Neural cell (in vitro differentiated cells): ENCODE measurements at regions not wholly inside any gene's neighbourhood (a gene's known extent, or its start where the extent isn't known, plus 50 kb on each side); places are given as distances from the start of the nearest gene placed in this dataset.

Experiments used
- H2AFZ ChIP-seq: fragments of 200-600, 300-800 bp; sonication (generic), shearing (Covaris generic); 2 replicates; pipeline ENCODE4 v1.6.0; 2014; ENCODE audit warnings: low read depth, mild to moderate bottlenecking, antibody characterized with exemption, low read length, moderate library complexity
- H3F3A ChIP-seq: fragments of 200-600 bp; shearing (Covaris generic); 2 replicates; pipeline ENCODE4 v1.6.1; 2016; ENCODE audit warnings: mild to moderate bottlenecking, moderate library complexity, mixed read lengths, antibody characterized with exemption, low read length; ENCODE audit not compliant: insufficient read depth, poor library complexity, severe bottlenecking
- H3K27ac ChIP-seq: fragments of 200-600, 300-800 bp; sonication (generic), shearing (Covaris generic); 2 replicates; pipeline ENCODE4 v1.5.1; 2014; ENCODE audit warnings: mild to moderate bottlenecking, low read length, moderate library complexity
- H3K27me3 ChIP-seq: fragments of 300-800, 200-600 bp; sonication (generic), shearing (Covaris generic); 2 replicates; pipeline ENCODE4 v1.6.0; 2014; ENCODE audit warnings: mild to moderate bottlenecking, low read depth, low read length, moderate library complexity; ENCODE audit not compliant: insufficient read depth
- H3K36me3 ChIP-seq: fragments of 300-800, 200-600 bp; sonication (generic), shearing (Covaris generic); 2 replicates; pipeline ENCODE4 v1.5.1; 2014; ENCODE audit warnings: mild to moderate bottlenecking, antibody characterized with exemption, low read length, moderate library complexity; ENCODE audit not compliant: insufficient read depth
- H3K4me2 ChIP-seq: fragments of 300-800, 200-600 bp; sonication (generic), shearing (Covaris generic); 2 replicates; pipeline ENCODE4 v1.6.0; 2014; ENCODE audit warnings: mild to moderate bottlenecking, low read length
- H3K4me3 ChIP-seq: fragments of 300-800, 200-600 bp; sonication (generic), shearing (Covaris generic); 2 replicates; pipeline ENCODE4 v1.5.1; 2014; ENCODE audit warnings: mild to moderate bottlenecking, low read length, moderate library complexity
- H3K79me2 ChIP-seq: fragments of 200-600 bp; shearing (Covaris generic); replicated peaks from 2 replicates; pipeline ENCODE4 v1.6.0; 2014; ENCODE audit warnings: mild to moderate bottlenecking, low read length, moderate library complexity; ENCODE audit not compliant: insufficient read depth
- H3K9ac ChIP-seq: fragments of 300-800, 200-600 bp; sonication (generic), shearing (Covaris generic); 2 replicates; pipeline ENCODE4 v1.6.1; 2016; ENCODE audit warnings: mild to moderate bottlenecking, low read length, mixed read lengths
- H3K9me2 ChIP-seq: fragments of 200-600 bp; shearing (Covaris generic); 2 replicates; pipeline ENCODE4 v1.6.1; 2016; ENCODE audit warnings: mild to moderate bottlenecking, low read length, mixed read lengths; ENCODE audit not compliant: insufficient read depth
- H3K9me3 ChIP-seq: fragments of 200-600, 300-800 bp; sonication (generic), shearing (Covaris generic); 2 replicates; pipeline ENCODE4 v1.6.1; 2016; ENCODE audit warnings: mild to moderate bottlenecking, mixed run types, low read length, moderate library complexity, mixed read lengths
- H4K20me1 ChIP-seq: fragments of 200-600 bp; shearing (Covaris generic); 2 replicates; pipeline ENCODE4 v1.6.1; 2016; ENCODE audit warnings: mild to moderate bottlenecking, mixed run types; ENCODE audit not compliant: insufficient read depth
- EP300 ChIP-seq: fragments of 450-650 bp; conservative IDR thresholded peaks from 2 replicates; pipeline ENCODE4 v1.6.1; 2014; ENCODE audit warnings: antibody characterized with exemption, mild to moderate bottlenecking, moderate library complexity; ENCODE audit not compliant: poor library complexity, severe bottlenecking
- EZH2 ChIP-seq: fragments of 200-600, 300-800 bp; shearing (Covaris generic), sonication (generic); IDR thresholded peaks from 2 replicates; pipeline ENCODE4 v1.6.1; 2014; ENCODE audit warnings: antibody characterized with exemption, low read length, borderline replicate concordance, mild to moderate bottlenecking; ENCODE audit not compliant: insufficient read depth, poor library complexity, severe bottlenecking
- MXI1 ChIP-seq: fragments of 450-650 bp; conservative IDR thresholded peaks from 2 replicates; pipeline ENCODE4 v1.6.1; 2014; ENCODE audit warnings: antibody characterized with exemption, mild to moderate bottlenecking; ENCODE audit not compliant: poor library complexity, severe bottlenecking
- POLR2AphosphoS5 ChIP-seq: IDR thresholded peaks from 2 replicates; pipeline ENCODE4 v1.6.1; 2012
- RAD21 ChIP-seq: fragments of 450-650 bp; conservative IDR thresholded peaks from 2 replicates; pipeline ENCODE4 v1.6.1; 2014; ENCODE audit warnings: antibody characterized with exemption, mild to moderate bottlenecking, moderate library complexity
- SMC3 ChIP-seq: fragments of 450-650 bp; conservative IDR thresholded peaks from 2 replicates; pipeline ENCODE4 v1.6.1; 2014; ENCODE audit warnings: antibody characterized with exemption, mild to moderate bottlenecking, moderate library complexity; ENCODE audit not compliant: poor library complexity
- TAF1 ChIP-seq: IDR thresholded peaks from 2 replicates; pipeline ENCODE4 v1.6.1; 2012; ENCODE audit warnings: low read depth
- TF ChIP-seq, protein P1 (sequence below): IDR thresholded peaks from 2 replicates; pipeline ENCODE4 v1.6.1; 2012; ENCODE audit warnings: borderline replicate concordance
- TF ChIP-seq, protein P2 (sequence below): fragments of 450-650 bp; IDR thresholded peaks from 2 replicates; pipeline ENCODE4 v1.5.1; 2014; ENCODE audit warnings: antibody characterized with exemption, mild to moderate bottlenecking, moderate library complexity; ENCODE audit not compliant: poor library complexity, severe bottlenecking

DNA sequence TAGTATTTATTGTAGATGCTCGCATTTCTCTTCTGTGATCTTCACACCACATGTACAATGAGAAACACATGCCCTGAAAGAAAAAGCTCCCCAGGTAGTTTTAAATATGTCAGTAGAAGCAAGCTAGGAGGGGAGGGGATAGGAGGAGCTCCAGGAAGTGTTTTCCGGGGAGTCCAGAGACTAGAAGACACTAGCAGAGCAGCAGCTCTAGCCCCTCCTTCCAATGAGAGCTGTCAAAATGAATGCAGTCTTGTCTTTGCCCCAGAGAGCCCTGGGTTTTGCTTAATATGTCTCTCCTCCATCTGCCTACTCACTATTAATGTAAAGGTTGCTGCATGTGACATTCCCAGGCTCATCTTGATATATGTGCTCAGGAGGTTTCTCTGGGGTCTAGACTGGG, 462.6 kb upstream of the SOX11 start:
- Histone ChIP-seq H3K79me2 (no peaks in the 10 kb centered on the region), H4K20me1 (no peaks in the 10 kb centered on the region), H3K27me3 (no peaks in the 10 kb centered on the region), H3K9me3 (no peaks in the 10 kb centered on the region), H3F3A (no peaks in the 10 kb centered on the region), H3K36me3 (no peaks in the 10 kb centered on the region), H2AFZ (no peak overlapping the region), H3K4me3 (no peak overlapping the region), H3K27ac (peak overlapping the region; percentile 16), H3K9ac (no peak overlapping the region), H3K4me2 (no peak overlapping the region), H3K9me2 (no peaks in the 10 kb centered on the region)
- TF ChIP-seq, protein P1, sequence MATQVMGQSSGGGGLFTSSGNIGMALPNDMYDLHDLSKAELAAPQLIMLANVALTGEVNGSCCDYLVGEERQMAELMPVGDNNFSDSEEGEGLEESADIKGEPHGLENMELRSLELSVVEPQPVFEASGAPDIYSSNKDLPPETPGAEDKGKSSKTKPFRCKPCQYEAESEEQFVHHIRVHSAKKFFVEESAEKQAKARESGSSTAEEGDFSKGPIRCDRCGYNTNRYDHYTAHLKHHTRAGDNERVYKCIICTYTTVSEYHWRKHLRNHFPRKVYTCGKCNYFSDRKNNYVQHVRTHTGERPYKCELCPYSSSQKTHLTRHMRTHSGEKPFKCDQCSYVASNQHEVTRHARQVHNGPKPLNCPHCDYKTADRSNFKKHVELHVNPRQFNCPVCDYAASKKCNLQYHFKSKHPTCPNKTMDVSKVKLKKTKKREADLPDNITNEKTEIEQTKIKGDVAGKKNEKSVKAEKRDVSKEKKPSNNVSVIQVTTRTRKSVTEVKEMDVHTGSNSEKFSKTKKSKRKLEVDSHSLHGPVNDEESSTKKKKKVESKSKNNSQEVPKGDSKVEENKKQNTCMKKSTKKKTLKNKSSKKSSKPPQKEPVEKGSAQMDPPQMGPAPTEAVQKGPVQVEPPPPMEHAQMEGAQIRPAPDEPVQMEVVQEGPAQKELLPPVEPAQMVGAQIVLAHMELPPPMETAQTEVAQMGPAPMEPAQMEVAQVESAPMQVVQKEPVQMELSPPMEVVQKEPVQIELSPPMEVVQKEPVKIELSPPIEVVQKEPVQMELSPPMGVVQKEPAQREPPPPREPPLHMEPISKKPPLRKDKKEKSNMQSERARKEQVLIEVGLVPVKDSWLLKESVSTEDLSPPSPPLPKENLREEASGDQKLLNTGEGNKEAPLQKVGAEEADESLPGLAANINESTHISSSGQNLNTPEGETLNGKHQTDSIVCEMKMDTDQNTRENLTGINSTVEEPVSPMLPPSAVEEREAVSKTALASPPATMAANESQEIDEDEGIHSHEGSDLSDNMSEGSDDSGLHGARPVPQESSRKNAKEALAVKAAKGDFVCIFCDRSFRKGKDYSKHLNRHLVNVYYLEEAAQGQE, result no peak
- no peak for TF ChIP-seq SMC3
- TF ChIP-seq POLR2AphosphoS5, result no peak
- TF ChIP-seq EZH2, result no peak
- TF ChIP-seq EP300, result no peak
- no peak for TF ChIP-seq RAD21
- no peak for TF ChIP-seq MXI1
- TF ChIP-seq, protein P2, sequence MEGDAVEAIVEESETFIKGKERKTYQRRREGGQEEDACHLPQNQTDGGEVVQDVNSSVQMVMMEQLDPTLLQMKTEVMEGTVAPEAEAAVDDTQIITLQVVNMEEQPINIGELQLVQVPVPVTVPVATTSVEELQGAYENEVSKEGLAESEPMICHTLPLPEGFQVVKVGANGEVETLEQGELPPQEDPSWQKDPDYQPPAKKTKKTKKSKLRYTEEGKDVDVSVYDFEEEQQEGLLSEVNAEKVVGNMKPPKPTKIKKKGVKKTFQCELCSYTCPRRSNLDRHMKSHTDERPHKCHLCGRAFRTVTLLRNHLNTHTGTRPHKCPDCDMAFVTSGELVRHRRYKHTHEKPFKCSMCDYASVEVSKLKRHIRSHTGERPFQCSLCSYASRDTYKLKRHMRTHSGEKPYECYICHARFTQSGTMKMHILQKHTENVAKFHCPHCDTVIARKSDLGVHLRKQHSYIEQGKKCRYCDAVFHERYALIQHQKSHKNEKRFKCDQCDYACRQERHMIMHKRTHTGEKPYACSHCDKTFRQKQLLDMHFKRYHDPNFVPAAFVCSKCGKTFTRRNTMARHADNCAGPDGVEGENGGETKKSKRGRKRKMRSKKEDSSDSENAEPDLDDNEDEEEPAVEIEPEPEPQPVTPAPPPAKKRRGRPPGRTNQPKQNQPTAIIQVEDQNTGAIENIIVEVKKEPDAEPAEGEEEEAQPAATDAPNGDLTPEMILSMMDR, result no peak

DNA sequence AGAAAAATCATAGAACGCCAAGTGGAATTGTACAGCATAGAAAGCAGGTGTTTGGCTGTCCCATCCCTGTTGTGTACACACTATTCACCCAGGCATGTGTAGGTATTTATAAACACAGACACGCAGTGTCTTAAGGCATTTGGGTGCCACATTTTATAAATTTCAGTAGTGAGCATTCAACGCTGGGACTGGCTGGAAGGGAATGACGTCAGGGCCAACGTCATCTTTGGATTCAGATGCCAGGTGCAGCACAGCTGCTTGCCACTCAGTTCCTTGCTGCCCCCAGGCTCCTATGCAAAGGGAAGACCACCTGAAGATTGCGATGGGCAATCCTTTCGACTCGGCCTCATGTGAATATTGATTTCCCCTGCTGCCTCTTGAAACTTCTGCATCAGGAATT, 461.7 kb upstream of the SOX11 start:
- Histone ChIP-seq H3F3A (no peaks in the 10 kb centered on the region), H3K79me2 (no peaks in the 10 kb centered on the region), H3K4me3 (no peak overlapping the region), H2AFZ (no peak overlapping the region), H4K20me1 (no peaks in the 10 kb centered on the region), H3K4me2 (no peak overlapping the region), H3K9me3 (no peaks in the 10 kb centered on the region), H3K9me2 (no peaks in the 10 kb centered on the region), H3K36me3 (no peaks in the 10 kb centered on the region), H3K9ac (no peak overlapping the region), H3K27ac (no peak overlapping the region), H3K27me3 (no peaks in the 10 kb centered on the region)
- TF ChIP-seq EP300 (no peak), TAF1 (no peak), EZH2 (no peak), MXI1 (no peak), POLR2AphosphoS5 (no peak), RAD21 (no peak), SMC3 (no peak)
- TF ChIP-seq, protein P1, result no peak
- TF ChIP-seq, protein P2, result no peak
